PC-3 (cell line): ENCODE measurements at regions not wholly inside any gene's neighbourhood (a gene's known extent, or its start where the extent isn't known, plus 50 kb on each side); places are given as distances from the start of the nearest gene placed in this dataset.
"Not testable (repeated sequence)": the region's sequence is repeated elsewhere in the genome, so short reads cannot be mapped to it uniquely, and the experiment has no call there.

Experiments
- CTCF ChIP-seq: fragments of 300-600 bp; sonication (generic); conservative IDR thresholded peaks from 2 replicates; pipeline ENCODE4 v1.5.1; 2017; ENCODE audit warnings: antibody characterized with exemption, low read depth, mild to moderate bottlenecking, low read length
- EZH2phosphoT487 ChIP-seq: fragments of 300-600 bp; sonication (generic); IDR thresholded peaks from 2 replicates; pipeline ENCODE4 v1.6.1; 2018; ENCODE audit warnings: mild to moderate bottlenecking, antibody characterized with exemption, low read length, borderline replicate concordance

- not testable (repeated sequence) for TF ChIP-seq CTCF, EZH2phosphoT487
Measured at GRCh38 chr1:223913715-223914114, 68.0 kb upstream of the TP53BP2 start.
